T-helper 1 cell treated with Interleukin-12 subunit alpha and Interleukin-12 subunit beta and Interleukin-4 antibody, amounts not matched to agents 30 μg/mL and 1 μg/mL, for 36 hours (primary cell): ENCODE measurements at regions not wholly inside any gene's neighbourhood (a gene's known extent, or its start where the extent isn't known, plus 50 kb on each side); places are given as distances from the start of the nearest gene placed in this dataset.

Experiments used
- H3K27ac Mint-ChIP-seq: one replicate; pipeline ENCODE4 v1.8.0; 2021; ENCODE audit warnings: mild to moderate bottlenecking, mixed read lengths
- H3K27me3 Mint-ChIP-seq: one replicate; pipeline ENCODE4 v1.8.0; 2021; ENCODE audit warnings: low read depth, mixed read lengths
- H3K36me3 Mint-ChIP-seq: one replicate; pipeline ENCODE4 v1.8.0; 2021; ENCODE audit warnings: low read depth, mixed read lengths
- H3K4me1 Mint-ChIP-seq: one replicate; pipeline ENCODE4 v1.8.0; 2021; ENCODE audit warnings: low read depth, mixed read lengths
- H3K4me3 Mint-ChIP-seq: one replicate; pipeline ENCODE4 v1.8.0; 2021; ENCODE audit warnings: mild to moderate bottlenecking, moderate library complexity, mixed read lengths
- H3K9me3 Mint-ChIP-seq: one replicate; pipeline ENCODE4 v1.8.0; 2021; ENCODE audit warnings: mixed read lengths

DNA sequence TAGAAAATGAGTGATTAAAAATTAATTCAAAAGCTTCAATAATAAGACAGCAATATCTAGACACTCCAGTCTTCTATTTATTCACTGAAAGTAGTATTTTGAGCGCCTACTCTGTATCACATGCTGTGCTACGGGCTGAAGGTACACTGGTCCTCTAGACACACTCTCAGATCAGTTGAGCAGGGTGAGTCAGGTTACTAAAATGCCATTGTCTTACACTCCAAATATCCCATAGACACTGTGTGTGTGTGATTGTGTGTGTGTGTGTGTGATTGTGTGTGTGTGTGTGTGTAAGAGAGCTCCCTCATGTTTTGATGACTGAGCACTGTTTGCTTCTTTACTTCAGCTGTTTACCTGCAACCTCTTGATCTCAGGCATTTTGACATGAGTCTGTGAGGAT lies 342.8 kb upstream of the BOD1L1 start:
- Mint-ChIP-seq H3K4me3 (no peak overlapping the region), H3K9me3 (peaks cover 4% of the 10 kb centered on the region), H3K36me3 (no peaks in the 10 kb centered on the region), H3K4me1 (no peaks in the 10 kb centered on the region), H3K27me3 (no peaks in the 10 kb centered on the region), H3K27ac (no peak overlapping the region)

DNA sequence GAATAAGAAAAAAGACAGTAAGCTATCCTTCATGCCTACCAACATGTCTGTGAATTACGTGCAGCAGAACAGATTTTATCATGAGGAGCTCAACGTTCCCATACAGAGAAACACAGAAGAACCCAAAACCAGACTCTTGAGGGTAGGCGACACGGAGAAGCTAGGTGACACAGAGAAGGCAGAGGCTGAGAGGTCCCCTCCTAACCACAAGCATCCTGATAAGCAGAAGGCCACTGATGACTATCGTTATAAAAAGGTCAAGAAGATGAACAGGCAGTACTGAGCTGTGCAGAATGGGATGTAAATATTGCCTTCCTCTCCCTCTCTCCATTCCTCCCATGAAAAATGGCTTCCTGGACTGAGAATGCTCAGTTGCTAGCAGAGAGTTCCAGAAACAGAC lies 350.2 kb upstream of the BOD1L1 start:
- no peaks in the 10 kb centered on the region for H3K36me3 Mint-ChIP-seq
- no peaks in the 10 kb centered on the region for H3K27me3 Mint-ChIP-seq
- H3K4me3 Mint-ChIP-seq, result no peak overlapping the region
- no peaks in the 10 kb centered on the region for H3K4me1 Mint-ChIP-seq
- no peak overlapping the region for H3K27ac Mint-ChIP-seq
- H3K9me3 Mint-ChIP-seq, result peaks cover 4% of the 10 kb centered on the region

DNA sequence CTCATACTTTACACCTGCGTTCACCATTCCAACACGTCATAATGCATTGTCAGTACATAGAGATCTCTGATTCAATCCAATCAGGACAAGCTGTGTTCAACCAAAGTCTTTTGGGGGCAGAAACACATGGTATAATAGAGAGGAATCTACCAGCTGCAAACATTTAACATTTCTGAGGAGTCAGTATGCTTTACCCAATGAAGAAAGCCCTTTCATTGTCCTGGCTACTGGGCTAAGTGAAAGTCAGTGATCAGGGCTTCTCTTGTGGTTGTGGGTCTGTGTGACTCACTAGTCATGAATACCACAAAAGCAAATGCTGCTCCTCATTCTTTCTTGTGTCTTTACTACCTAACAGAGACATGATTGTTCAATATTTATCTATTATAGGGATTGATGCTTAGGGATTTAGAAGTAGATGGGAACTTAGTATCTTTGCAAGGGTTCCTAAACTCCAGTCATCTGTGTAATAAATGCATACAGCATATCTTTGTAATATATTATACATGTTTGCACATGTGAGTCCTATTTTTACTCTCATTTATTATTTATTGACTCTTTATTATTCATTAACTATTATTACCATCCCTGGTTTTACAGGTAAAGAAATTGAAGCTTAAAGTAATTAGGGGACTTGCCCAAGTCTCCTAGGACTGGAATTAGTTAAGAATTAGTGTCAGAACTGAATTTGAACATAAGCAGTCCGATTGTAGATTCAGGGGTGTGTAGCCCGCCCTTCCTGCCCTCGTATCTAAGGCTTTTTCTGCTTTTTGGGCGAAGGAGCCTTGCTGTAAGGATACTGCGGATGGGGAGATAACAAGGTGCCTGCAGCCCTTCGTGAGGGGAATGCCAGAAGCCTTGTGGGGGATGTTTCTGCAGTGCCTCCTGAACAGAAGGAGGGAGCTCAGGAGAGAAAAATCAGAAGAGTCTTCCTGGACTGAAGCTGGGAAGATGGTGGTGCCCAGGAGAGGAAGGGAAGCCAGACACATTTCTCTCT lies 353.1 kb upstream of the BOD1L1 start:
- no peaks in the 10 kb centered on the region for H3K4me1 Mint-ChIP-seq
- no peaks in the 10 kb centered on the region for H3K9me3 Mint-ChIP-seq
- no peak overlapping the region for H3K27ac Mint-ChIP-seq
- H3K36me3 Mint-ChIP-seq, result no peaks in the 10 kb centered on the region
- no peaks in the 10 kb centered on the region for H3K27me3 Mint-ChIP-seq
- H3K4me3 Mint-ChIP-seq, result no peak overlapping the region

DNA sequence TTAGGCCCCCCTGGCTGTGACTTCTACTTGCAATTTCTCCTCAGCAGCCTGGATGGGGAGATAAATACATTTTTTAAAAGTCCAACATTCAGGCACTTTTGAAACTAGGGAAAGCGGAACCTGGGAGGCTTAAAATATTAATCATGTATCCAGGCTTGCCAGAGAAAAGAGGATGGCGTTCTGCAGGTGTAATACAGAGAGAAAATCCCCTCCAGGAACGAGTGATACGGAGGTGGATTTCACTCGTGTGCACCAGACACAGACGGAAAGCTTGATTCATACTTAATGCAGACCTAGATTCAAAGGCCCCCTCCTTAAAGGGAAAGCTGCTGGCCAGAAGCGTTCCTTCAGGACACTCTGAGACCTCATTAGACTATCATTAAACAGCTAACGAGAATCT lies 354.0 kb upstream of the BOD1L1 start:
- Mint-ChIP-seq H3K27me3 (no peaks in the 10 kb centered on the region), H3K9me3 (no peaks in the 10 kb centered on the region), H3K27ac (no peak overlapping the region), H3K4me3 (no peak overlapping the region), H3K4me1 (no peaks in the 10 kb centered on the region), H3K36me3 (no peaks in the 10 kb centered on the region)

DNA sequence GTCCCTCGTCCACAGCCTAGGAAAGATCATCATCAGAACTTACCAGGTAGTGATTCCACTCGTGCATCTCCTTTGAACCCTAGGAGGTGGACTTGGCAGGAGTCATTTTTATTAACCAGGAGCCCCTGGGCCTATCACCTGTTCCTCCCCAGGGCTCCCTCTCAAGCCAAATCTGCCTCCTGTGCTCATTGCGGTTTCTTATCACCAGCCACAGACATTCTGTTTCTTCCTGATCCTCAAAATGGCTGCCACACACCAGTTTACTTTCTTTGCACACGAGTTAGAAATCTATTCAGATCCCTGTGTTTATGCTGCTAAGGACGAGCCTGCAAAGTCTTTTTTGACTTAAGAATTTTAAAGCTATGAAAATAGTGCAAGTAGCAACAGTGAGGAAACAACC lies 354.5 kb upstream of the BOD1L1 start:
- H3K36me3 Mint-ChIP-seq, result no peaks in the 10 kb centered on the region

DNA sequence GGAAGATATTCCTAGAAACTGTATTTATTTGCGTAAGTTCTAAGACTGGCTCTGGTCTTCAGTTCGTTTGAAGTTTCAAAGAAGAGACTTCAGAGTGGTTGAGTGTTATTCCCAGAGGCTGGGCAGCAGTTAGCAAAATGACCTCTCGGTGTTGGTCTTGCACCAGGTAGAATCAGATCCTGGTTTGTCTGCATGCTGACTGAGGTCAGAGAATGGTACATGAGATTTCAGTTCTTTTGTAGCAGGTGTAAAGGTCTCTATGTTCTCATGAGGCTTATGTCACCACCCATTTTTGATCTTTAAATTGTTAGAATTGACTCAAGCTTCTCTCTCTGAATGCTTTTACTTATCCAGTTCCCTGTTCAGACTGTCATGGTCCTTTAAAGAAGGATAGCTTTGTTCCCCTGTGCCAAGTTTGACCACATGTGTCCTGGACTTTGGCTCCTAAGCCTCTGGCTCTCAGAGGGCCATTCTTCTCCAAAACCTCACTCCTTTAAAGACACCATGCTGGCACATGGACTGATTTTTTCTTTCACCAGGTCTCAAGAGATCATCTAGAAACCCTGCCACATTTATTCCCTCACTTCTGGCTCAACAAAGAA lies 355.8 kb upstream of the BOD1L1 start:
- H3K27me3 Mint-ChIP-seq, result no peaks in the 10 kb centered on the region
- no peaks in the 10 kb centered on the region for H3K4me1 Mint-ChIP-seq
- no peaks in the 10 kb centered on the region for H3K36me3 Mint-ChIP-seq
- H3K27ac Mint-ChIP-seq, result no peak overlapping the region
- no peaks in the 10 kb centered on the region for H3K9me3 Mint-ChIP-seq
- H3K4me3 Mint-ChIP-seq, result no peak overlapping the region

More for the DNA sequence above, 354.5 kb upstream of the BOD1L1 start:
- no peaks in the 10 kb centered on the region for H3K4me1 Mint-ChIP-seq
- no peak overlapping the region for H3K4me3 Mint-ChIP-seq
- H3K27me3 Mint-ChIP-seq, result no peaks in the 10 kb centered on the region
- H3K27ac Mint-ChIP-seq, result no peak overlapping the region
- no peaks in the 10 kb centered on the region for H3K9me3 Mint-ChIP-seq

DNA sequence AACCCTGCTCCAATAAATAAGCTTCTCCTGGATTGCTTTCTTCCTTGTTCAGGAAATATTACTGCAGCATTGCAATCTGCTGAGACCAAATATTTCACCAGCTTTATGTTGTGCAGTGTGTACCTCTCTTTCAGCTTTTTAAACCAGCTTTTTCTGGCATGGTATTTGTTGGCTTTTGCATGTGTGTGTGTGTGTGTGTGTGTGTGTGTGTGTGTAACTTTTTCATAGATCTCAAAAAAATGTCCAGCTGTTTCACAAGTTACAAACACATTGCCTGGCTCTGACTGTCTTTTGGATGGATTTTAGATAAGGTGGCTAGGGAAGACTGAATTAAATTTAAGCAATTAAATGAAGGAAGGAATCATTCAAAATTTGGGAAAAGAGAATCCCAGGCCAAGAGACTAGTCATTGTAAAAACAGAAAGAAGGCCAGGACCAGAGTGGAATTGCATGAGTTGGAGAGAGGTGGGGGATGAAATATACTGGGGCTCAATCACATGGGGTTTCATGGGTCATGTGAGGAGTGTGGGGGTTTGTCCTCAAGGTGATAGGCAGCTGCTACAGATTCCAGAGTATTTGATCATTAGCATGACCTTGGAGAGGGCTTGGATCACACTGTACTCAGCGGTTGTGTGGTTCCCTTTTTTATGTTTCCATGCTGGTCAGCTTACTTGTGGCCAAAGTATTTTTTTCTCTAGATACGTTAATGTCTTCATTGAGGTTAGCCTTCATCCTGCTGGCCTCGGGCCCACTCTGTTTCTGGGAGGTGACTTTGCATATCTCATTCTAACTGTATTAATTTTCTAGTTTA lies 357.7 kb upstream of the BOD1L1 start:
- Mint-ChIP-seq H3K4me3 (no peak overlapping the region), H3K9me3 (peaks cover 6% of the 10 kb centered on the region), H3K27me3 (no peaks in the 10 kb centered on the region), H3K36me3 (no peaks in the 10 kb centered on the region), H3K27ac (no peak overlapping the region), H3K4me1 (no peaks in the 10 kb centered on the region)

DNA sequence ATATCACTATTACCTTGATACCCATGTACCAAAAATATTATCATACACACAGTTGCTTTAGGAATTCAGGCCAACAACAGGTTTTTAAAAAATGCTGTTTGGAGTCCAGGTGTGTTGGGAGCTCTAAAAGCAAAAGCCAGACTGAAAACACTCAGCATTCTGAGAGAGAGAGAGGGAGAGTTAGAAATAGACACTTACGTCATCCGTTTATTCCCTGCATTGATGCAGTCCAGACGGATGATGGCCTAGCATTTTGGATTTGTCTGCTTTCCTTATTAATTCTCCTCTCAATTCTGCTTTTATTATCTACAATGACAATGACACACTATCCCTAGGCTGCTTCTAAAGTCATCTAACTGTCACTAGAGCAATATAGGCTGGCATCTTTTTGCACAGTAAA lies 358.3 kb upstream of the BOD1L1 start:
- Mint-ChIP-seq H3K27ac (no peak overlapping the region), H3K9me3 (peaks cover 6% of the 10 kb centered on the region)

DNA sequence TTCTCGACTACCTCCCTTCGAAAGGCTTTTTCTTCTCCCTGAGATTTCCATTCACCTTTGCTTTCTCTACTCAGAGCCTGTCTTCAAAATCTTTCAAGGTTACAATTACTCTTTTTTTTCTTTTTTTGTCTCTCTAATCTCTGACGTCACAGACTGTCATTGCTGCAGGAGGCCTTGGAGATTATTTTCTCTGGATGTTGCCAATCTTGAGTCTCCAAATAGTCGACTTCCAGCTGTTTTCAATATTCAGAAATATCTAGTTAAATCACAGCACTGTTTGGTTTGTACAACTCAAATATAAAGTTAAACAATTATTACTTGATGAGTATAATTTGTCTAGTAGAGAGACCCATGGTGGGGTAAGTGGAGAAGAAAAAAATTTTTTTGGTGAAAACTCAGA lies 359.0 kb upstream of the BOD1L1 start:
- no peaks in the 10 kb centered on the region for H3K36me3 Mint-ChIP-seq

More for the DNA sequence above, 358.3 kb upstream of the BOD1L1 start:
- Mint-ChIP-seq H3K4me1 (no peaks in the 10 kb centered on the region), H3K4me3 (no peak overlapping the region), H3K27me3 (no peaks in the 10 kb centered on the region), H3K36me3 (no peaks in the 10 kb centered on the region)

DNA sequence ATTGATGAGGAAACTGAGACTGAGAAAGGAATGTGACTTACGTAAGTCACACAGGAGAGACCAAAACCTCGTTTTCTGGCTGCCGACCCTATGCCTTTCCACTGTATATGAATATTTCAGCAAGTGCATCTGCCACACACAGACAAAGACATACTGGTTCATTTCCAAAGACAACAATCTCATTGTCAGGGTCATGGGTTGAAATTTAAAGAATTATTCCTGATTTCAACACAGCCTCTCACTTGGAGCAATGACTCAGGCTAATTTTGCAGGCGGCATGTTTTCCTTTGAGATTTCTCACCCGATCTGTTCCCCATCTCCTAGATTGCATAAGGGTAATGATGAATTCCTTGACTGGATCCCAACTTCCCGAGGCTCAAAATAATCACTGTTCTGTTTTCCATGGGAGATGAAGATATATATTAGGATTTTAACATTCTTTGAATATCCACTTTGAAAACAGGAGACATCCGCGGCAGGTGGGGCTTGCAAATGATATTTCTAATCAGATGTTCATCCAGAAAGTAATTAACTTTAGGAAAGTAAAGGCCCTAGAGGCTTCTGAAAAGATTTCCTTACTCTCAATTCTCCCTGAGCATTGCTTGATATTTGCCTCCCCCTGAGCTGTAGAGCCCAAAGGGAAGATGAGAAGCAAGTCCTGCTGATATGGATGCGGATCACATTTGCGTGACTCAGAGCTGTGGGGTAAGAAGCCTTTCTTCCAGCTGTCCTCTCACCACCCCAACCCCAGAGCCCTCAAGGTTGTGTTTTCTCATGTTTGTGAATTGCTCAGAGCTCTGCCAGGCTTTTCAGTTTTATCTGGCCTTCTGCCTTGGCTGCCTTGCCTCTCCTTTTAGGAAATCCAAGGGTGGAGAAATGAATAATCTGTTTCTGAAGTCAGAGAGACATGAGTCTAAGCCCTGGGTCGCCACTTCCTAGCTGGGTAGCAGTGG lies 361.1 kb upstream of the BOD1L1 start:
- Mint-ChIP-seq H3K27me3 (no peaks in the 10 kb centered on the region), H3K36me3 (no peaks in the 10 kb centered on the region), H3K4me1 (no peaks in the 10 kb centered on the region), H3K4me3 (no peak overlapping the region), H3K27ac (no peak overlapping the region), H3K9me3 (peaks cover 6% of the 10 kb centered on the region)

More for the DNA sequence above, 359.0 kb upstream of the BOD1L1 start:
- Mint-ChIP-seq H3K4me3 (no peak overlapping the region), H3K9me3 (peaks cover 6% of the 10 kb centered on the region), H3K27ac (no peak overlapping the region), H3K4me1 (no peaks in the 10 kb centered on the region), H3K27me3 (no peaks in the 10 kb centered on the region)

DNA sequence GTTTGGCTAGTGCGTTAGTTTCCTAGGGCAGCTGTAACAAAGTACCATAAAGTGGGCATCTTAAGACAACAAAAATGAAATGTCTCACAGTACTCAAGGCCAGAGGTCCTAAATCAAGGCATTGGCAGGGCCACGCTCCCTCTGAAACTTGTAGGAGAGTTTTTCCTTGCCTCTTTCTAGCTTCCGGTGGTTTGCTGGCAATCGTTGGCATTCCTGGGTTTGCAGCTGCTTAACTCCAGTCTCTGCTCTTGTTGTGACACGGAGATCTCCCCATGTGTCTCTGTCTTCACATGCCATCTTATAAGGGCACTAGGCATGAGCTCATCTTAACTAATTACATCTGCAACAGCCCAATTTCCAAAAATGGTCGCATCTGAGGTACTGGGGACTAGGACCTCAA lies 362.0 kb upstream of the BOD1L1 start:
- Mint-ChIP-seq H3K27ac (no peak overlapping the region), H3K27me3 (no peaks in the 10 kb centered on the region), H3K9me3 (peaks cover 6% of the 10 kb centered on the region), H3K4me3 (no peak overlapping the region), H3K4me1 (no peaks in the 10 kb centered on the region), H3K36me3 (no peaks in the 10 kb centered on the region)

DNA sequence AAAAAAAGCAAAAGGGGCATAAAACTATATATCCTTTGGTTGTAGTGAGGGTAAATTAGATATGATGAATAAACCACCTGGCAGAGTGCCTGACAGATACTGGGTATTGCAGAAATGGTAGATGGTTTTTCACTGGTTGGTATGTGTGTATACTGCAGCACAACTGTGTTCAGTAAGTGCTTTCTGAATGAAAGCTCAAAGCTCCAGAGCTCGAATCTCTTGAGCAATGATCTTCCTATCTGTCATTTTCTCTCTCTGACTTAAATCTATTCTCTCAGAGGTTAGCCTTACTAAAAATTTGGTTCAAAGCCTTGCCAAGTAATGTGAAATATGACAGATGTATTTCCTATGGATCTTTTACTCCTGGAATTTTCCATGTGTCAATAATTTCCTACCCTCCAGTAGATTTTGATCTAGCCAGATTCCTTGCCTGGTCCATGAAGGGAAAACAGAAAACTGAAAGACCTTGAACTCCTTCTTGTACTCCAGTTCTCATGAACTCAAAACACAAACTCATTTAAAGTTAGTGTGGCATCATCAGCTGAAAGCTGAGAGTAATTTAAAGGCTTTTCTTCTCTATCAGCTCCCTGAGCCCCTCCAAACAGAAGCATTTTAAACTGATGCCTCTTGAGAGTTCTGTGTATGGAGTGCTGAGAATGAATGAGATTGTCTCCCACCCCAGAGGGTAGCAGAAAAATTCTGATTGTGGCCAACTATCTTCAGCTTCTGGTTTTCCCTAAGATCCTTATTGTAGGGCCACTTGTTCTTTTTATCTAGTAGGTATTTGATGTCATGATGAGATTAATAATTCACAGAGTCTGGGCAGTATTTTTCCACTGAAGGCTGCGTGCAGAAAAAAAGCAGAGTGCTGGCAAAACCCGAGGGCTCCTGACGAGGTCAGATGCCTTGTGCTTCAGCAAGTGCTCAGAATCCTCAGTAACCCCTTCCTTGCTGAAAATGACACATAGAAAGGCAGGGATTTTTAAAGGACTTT lies 363.4 kb upstream of the BOD1L1 start:
- Mint-ChIP-seq H3K9me3 (peaks cover 6% of the 10 kb centered on the region), H3K27me3 (no peaks in the 10 kb centered on the region), H3K4me1 (no peaks in the 10 kb centered on the region), H3K27ac (no peak overlapping the region), H3K4me3 (no peak overlapping the region), H3K36me3 (no peaks in the 10 kb centered on the region)

DNA sequence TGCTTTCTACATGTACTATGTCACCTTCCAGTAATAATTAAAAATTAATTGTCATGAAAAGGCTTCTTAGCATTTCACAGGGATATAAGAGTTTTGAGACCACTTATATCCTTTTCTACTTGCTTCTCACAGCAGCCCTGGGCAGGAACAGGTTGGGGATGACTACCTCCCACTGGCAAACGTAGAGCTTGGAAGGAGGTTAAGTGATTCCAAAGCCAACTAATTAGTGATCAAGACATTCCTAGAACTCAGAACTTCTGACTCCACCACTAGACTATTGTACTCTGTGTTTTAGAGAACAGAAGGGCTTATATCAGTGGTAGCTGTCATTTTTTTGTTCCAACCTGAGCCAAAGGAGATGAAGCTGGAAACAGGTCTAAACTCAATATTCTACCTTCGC lies 364.5 kb upstream of the BOD1L1 start:
- peaks cover 6% of the 10 kb centered on the region for H3K9me3 Mint-ChIP-seq
- H3K27me3 Mint-ChIP-seq, result no peaks in the 10 kb centered on the region
- no peak overlapping the region for H3K27ac Mint-ChIP-seq
- H3K36me3 Mint-ChIP-seq, result no peaks in the 10 kb centered on the region
- no peaks in the 10 kb centered on the region for H3K4me1 Mint-ChIP-seq
- no peak overlapping the region for H3K4me3 Mint-ChIP-seq
